Putamen (tissue), 1 donor: ENCODE measurements at regions not wholly inside any gene's neighbourhood (a gene's known extent, or its start where the extent isn't known, plus 50 kb on each side); places are given as distances from the start of the nearest gene placed in this dataset.
"Not testable (repeated sequence)": the region's sequence is repeated elsewhere in the genome, so short reads cannot be mapped to it uniquely, and the experiment has no call there.

Experiments
- DNase-seq: peaks from one replicate; pipeline ENCODE4 v3.0.0-alpha.2; 2016; ENCODE audit warnings: low spot score

DNA sequence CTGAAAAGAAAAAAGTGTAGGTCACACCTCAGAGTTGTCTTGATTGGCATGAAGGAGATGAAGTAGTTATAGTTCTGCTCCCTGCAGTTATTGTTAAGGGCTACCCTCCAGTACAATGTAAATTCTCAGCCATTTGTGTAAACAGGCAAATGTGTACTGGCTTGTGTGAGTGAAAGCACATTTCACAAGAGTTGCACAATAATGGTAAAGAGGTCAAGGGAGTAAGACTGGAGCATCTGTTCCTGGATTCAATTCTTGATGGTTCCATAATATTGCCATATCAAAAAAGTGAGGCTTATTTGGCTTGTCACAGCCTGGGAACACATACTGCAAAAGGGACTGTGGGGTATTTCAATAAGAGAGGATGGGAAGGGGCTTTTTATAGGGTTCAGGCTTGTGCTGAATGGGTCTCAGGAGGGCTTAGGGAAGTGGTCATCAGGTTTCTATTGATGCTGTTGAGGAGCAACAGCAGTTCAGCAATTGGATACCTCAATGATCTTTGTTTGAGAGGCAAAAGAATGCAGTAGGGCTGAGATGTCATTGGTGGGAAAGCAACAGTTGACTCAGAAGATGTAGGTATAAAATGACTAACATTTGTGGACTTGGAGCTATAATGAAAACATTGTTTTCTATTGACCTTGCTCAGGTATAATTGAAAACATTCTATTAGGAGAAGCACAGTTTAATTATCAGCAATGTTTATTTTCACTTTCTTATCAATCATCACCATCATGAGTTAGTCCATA lies 402.6 kb downstream of the BCKDHB start:
- no peak for DNase-seq

DNA sequence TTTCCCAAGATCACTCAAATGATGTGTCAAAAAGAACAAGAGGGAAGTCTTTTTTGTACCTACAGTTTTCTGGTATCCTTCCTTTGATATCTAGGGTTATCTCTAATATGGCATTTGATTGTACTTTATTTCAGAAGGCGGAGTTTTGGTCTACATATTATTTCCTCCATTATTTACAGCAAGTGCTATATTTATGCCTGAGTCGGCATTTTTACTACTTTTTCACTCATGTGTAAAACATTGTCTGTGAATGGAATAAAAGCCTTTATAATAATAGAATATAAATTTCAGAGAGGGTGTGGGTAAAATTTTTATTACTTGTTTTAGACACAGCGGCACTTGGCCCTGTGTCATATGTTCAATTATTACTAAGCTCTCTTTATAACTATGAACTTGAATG lies 398.4 kb downstream of the BCKDHB start:
- DNase-seq = no peak

DNA sequence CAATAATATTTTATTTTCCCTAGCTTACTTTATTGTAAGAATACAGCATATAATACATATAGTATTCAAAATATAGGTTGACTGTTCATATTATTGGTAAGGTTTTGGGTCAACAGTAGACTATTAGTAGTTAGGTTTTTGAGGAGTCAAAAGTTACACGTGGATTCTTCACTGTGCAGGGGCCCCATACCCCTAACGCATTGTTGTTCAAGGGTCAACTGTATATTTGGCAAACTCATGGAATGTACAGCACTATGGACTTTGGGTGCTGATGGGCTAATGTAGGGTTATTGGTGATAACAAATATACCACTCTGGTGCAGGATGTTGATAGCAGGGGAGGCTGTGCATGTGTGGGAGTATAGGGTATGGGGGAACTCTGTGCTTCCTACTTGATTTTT lies 397.2 kb downstream of the BCKDHB start:
- DNase-seq = no peak

DNA sequence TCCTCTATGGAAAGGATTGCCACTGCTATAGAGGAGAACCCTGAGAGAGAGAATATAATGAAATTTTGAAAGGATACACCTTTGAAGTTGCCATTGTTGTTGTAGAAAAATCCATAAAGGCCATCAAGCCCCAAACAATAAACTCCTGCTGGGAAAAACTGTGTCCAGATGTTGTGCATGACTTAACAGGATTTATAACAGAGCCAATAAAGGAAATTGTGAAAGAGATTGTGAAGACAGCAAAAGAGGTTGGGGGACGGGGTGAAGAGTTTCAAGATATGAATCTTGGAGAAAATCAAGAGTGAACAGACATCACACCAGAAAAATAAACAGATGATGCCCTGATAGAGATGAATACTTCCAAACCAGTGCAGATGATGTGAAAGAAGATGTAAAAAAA lies 396.4 kb downstream of the BCKDHB start:
- DNase-seq = no peak

DNA sequence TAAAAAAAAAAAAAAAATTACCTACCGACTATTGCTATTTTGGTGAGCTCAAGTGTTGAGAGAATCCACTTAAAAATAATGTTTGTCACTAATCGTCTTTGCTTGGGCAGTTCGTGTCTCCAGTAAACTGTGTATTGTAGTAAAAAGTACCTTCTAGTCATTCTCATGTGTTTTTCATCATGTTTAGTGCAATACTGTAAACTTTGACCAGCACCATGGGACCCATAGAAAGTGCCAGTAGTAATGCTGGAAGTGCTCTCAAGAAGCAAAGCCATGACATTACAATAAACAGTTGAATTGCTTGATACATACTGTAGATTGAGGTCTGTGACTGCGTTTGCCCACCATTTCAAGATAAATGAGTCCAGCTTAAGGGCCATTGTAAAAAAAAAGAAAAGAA lies 395.2 kb downstream of the BCKDHB start:
- DNase-seq = no peak

DNA sequence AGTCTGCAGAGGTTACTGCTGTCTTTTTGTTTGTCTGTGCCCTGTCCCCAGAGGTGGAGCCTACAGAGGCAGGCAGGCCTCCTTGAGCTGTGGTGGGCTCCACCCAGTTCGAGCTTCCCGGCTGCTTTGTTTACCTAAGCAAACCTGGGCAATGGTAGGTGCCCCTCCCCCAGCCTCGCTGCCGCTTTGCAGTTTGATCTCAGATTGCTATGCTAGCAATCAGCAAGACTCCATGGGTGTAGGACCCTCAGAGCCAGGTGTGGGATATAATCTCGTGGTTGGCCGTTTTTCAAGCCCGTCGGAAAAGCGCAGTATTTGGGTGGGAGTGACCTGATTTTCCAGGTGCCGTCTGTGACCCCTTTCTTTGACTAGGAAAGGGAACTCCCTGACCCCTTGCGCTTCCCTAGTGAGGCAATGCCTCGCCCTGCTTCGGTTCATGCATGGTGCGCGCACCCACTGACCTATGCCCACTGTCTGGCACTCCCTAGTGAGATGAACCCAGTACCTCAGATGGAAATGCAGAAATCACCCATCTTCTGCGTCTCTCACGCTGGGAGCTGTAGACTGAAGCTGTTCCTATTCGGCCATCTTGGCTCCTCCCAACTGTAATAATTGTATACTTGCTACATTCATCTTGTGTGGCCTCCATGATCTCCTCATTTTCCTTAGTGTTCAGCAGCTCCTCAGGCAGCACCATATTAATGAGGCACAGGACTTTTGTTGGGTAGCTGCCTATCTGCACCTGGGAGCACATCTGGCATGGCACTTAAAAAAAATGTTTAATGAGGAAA lies 391.4 kb downstream of the BCKDHB start:
- DNase-seq = not testable (repeated sequence)

DNA sequence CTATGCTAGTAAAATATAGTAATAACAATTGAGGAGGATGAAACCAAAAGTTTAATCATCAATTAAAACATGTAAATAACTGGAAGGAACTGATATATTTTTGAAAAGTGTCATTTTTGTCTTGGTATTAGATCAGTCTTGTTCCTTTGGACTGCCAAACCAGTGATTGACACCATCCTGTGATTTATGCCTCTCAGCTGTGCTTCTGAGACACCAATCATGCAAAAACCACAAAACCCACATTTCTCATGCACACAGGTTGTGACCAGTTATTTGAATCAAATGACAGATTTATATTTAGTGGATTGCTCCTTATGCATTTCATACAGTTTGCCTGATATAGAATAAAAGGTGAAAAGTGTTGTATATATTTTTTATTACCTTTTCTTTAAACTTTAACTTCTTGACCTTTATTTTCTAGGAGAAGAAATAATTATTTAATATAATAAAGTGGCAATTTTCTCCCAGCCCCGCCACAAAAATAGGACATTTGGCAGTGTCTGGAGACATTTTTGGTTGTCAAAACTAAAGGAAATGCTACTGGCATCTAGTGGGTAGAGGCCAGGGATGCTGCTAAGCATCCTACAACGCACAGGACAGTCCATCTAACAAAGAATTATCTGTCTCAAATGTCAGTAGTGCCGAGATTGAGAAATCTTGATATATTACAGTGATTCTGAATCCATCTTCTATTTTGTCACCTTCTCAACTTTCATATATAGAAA lies 383.6 kb downstream of the BCKDHB start:
- DNase-seq = no peak

DNA sequence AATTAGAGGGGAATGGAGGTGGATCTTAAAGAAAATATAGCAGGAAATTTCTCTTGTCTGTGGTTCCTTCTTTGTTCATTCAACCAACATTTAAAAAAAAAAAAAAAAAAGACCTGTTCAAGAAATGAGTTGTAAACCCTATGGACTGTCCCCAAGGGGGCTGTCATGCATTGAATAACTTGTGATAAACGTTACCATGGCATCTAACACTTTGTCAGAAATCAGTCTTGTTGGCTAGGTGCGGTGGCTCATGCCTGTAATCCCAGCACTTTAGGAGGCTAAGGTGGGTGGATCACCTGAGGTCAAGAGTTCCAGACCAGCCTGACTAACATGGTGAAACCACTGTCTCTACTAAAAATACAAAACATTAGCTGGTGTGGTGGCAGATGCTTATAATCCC lies 381.7 kb downstream of the BCKDHB start:
- no peak for DNase-seq

DNA sequence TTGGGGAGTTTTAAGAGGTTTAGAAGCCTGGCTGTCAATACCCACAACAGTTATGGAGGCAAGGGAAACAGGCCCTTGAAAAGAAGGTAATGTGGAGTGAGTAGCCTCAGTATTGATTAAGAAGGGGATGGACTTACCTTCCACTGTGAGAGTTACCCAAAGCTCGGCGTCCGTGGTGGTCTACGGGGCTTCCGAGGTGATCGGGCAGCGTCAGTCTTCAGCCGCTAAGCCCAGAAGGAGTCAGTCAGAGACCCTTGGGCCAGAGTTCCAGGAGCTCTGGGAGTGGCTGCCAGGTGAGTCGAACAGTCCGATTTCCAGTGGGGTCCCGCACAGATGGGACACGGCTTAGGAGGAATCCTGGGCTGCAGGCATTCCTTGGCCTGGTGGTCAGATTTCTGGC lies 379.0 kb downstream of the BCKDHB start:
- DNase-seq = not testable (repeated sequence)

DNA sequence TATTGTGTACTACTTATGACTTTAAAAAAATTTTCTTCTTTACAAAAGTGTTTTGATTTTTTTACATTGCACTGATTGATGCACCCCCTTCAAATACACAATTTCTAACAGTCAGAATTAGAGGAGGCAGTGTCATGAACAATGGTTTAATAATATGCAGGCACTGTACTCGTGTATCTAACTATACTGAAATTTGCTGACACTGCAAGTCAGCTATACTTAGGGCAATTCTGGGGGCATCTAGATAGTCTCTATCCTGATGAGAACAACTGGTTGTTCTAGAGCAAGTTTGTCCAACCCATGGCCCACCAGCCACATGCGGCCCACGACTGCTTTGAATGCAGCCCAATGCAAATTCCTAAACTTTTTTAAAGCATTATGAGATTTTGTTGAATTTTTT lies 375.6 kb downstream of the BCKDHB start:
- no peak for DNase-seq

DNA sequence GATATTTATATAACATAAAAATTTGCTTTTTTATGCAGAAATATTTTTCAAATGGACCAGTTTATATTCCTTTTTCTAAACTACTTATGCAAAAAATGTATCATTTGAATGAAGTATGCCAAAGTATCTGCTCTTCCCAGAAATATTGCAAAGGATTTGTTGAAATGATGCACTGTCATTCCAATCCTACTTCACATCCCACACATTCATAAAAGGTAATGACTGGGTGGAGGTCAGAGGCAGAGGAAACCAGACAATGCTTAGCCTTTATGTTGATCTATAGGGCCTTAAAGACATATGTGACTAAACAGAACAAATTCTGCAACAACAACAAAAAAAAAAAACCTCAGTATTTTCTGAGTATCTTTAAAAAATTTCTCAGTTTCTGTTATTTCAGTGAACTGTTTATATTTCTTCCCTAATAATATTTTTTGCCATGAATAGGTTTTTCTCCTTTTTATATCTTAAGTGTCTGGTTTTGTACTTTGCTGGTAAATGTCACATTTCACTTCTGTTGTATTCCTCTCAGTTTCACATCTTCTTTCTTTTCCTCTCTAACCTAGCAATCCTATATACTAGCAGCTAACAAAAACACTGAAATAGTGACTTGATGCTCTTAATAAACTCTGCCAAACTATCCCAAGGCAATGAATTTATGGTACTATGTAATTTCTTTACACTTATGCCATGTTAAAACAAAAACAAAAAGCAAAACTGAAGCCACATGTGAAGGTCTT lies 374.1 kb downstream of the BCKDHB start:
- DNase-seq = no peak

DNA sequence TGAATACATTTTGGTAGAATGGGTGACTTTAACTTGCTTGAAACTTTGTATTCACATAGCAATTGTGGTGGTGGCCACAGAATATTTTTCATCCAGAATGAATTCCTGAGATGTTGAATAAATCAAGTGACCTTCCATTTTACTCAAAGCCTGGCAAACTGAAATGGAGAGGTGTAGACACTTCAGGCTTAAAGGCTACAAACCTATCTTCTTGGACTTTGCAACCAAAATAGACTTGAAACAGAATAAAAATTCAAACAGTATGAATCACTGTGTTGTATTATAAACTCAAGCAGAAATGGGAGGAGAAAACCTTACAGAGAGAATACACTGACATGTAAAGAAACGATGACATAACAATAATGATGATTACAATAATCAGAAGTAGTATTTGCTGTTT lies 371.6 kb downstream of the BCKDHB start:
- no peak for DNase-seq

DNA sequence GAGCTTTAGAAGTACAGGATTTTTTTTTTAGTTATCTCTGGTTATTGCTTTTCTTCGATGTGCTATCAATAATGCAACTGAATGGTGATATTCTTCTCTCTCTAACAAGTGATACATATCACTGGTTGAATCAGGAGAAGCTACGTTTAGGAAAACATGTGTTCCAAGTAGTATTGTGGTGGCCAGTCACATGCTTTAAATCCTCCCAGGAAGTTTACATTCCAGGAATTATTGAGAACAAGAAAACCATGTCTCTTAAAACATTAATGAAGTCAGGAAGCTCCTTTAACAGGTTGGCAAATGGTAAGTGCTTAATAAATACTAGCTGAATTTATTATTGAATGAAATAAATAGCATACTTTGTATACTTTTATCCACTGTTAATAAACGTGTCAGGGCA lies 371.1 kb downstream of the BCKDHB start:
- no peak for DNase-seq

DNA sequence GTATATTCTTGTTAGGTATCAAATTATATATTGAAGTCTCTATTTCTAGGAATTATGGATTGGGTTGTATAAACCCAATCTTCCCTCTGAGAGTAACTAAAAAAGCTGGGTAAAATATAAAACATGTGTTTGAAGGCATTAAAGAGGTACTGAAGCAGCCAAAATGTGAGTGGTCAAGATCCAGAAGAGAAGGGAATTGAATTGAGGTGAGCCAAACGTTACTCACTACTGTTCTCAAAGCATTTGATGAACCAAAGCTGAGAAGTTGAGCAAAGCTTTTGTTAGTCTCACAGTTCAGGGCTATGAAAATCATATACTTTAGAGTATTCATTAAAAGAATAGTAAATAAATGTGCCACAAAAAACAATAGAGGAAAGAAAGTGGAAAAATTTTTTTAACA lies 365.8 kb downstream of the BCKDHB start:
- no peak for DNase-seq

DNA sequence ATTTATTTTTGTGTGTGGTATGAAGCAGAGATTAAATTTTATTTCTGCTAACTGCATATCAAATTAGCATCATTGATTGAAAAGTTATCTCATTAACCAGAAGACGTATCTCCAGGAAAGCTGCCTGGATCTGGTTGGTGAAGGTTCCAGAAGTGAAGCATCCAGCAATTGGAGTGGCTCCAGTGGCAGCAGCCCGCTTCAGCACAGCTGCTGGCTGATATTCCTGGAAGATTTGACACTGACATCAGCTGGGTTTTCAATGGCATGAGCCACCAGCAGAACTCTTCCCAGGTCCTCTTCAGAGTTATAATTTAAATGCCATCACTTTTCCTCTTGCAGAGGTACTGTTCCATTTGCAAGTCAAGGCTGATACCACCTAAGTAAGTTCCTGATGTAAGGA lies 363.5 kb downstream of the BCKDHB start:
- DNase-seq = no peak

DNA sequence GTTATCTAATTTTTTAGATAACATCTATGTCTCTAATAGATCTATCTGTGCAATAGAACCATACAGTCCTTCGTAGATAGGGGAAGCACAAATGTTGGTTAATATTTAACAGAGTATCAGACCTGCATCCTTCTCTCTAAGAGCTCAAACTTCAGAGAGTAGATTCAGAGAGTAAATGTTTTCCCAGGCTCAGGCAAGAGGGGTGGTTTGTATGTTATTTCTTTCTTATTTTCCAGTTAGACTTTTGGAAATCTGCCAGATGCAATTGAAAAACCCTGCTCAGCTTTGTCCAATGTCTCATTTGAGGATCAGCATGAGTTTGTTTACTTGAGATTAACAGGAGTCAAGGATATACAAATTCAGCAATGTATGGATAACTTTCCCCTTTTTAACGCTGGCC lies 361.9 kb downstream of the BCKDHB start:
- DNase-seq = no peak

DNA sequence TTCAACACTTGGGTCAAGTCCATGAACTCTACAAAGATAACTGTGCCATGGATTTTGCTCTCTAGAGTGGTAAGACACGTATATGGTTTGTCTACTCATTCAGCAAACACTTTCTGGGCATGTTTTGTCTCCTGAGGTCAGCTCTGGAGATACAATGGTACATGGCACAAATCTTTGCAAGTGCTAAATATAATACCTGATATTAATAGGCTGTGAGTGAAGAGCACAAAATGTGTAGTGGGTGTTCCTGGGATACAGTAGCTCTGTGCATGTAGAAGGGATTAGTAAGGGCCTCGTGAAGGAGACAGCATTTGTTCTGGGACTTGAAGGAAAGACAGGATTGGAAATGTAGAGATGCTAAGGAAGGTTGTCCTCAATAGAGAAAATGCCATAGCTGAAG lies 360.9 kb downstream of the BCKDHB start:
- no peak for DNase-seq

DNA sequence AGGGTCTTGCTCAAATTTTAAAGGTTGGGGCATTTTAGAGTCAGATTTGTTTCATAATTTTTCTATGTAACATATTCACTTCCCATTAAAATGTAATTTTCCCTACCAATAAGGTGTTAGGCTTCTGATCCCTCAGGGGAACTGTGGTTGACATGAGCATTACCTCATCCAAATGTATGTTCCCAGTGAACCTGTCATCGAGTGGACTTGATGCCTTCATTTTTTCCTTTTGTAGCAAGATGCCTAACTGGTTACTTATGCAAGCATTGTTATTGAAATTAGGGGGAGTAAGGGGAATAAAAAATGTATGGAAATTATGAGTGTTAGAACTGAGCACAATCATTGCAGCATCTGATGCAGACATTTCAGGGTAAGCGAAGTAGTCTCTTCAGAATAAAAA lies 360.5 kb downstream of the BCKDHB start:
- no peak for DNase-seq

DNA sequence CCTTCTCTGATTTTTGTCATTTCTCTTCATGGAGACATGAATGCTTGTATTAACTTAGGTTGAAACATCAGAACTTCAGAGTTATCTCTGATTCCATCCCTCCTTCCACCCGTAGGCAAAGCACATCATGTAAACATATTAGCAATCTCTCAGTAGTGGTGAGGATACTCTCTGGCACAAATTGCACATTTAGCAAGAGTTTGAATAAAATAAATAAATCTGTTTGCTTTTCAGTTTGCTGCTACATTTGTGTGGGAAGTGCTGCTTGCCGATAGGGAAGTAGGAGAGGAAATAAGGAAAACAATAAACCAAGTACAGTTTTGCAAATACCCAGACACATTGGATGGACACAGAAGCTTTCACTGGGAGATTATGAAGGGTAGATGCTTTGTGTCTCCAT lies 359.0 kb downstream of the BCKDHB start:
- no peak for DNase-seq

DNA sequence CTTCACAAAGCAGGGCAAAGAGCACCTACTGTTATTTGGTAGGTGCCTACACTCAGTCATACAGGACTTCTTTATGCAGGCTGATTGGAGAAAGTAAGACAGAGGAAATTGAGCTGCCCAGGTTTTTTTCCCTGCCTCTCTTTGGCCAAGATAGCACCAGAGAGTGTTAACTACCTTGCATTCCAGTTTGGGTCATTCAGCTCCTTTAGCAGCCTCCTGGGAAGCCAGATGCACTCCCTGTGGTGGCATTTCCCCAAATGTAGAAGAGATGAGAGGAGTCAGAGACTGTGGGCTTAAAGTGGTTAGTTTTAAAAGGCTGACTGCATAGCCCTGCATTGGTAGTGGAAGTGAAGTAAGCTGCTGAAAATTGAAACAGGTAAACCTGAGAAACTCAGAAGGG lies 358.4 kb downstream of the BCKDHB start:
- DNase-seq = no peak

DNA sequence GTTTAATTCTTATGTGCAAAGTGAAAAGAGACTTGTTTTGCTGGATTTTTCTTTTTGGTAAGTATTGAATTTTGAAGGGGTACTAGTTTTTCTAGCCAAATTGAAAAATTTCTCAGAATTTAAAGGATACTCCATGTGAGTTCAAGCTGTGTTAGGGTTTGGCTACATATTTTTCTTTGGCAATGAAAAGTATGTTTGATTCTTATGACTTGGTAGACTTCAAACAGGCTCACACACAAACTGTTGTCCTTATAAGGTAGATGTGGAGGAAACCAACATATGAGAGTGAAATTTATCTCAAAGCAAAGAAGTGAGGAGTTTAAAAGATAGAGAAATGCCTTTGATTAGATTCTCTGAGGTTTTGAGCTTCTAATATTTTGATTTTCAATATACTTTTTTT lies 356.7 kb downstream of the BCKDHB start:
- no peak for DNase-seq

DNA sequence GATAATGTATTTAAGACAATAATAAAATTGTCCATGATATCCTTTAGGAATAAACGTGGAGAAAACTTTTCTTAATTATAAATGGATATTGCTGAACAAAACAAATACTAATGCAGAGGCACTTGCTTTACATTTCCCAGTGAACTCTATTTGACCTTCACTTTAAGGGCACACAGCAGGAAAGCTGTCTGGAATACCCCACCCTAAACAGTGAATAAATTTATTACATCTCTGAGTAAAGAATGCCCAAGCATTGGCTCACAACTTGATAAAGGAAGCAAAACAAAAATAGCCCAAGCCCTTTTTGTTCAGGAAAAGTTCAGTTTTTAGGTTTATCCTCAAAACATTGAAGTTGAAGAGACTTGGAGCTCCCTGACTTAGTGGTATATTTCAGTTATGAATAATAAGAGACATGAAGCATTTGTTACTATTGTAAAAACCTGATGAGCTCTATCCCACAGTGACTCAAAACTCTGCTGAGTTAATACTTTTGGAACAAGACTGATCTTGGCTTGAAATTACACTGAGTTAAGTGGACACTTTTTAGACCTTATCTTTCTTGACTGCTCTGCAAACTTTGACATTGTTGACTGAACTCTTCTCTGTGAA lies 353.9 kb downstream of the BCKDHB start:
- DNase-seq = no peak
